SK-N-SH (cell line): ENCODE measurements at regions not wholly inside any gene's neighbourhood (a gene's known extent, or its start where the extent isn't known, plus 50 kb on each side); places are given as distances from the start of the nearest gene placed in this dataset.

Experiments
- CTCF ChIA-PET: fragments of 300-600, 350-600 bp; formaldehyde crosslinking; extraction: SDS; loops from one replicate; lab custom pipeline; 2021; lab: Yijun Ruan, JAX
- POLR2A ChIA-PET: fragments of 350-600 bp; sonication (Branson Sonifier 250); formaldehyde crosslinking; extraction: SDS; loops from one replicate; lab custom pipeline; 2020; ENCODE audit warnings: antibody characterized with exemption, inconsistent platforms; lab: Yijun Ruan, JAX
- DNase-seq: peaks from one replicate; pipeline ENCODE4 v3.0.0; 2012
- H2AFZ ChIP-seq: fragments of 200-600 bp; sonication (generic); 2 replicates; pipeline ENCODE4 v1.8.1; 2016; ENCODE audit warnings: antibody characterized with exemption, mild to moderate bottlenecking, low read depth
- H3F3A ChIP-seq: fragments of 200-600 bp; sonication (generic); replicated peaks from 2 replicates; pipeline ENCODE3; 2016; ENCODE audit warnings: antibody characterized with exemption, mild to moderate bottlenecking; ENCODE audit not compliant: insufficient read depth
- H3K27ac ChIP-seq, 2 experiments: fragments of 200-500 bp in 1 of 2; fragments of 200-600 bp in 1 of 2; sonication (Bioruptor generic) in 1 of 2; sonication (generic), shearing (Covaris generic) in 1 of 2; 2 replicates each; pipeline versions ENCODE4 v1.5.1 to v1.6.1; 2014 to 2016; ENCODE audit warnings: low read depth in 2 of 2, inconsistent platforms in 1 of 2, low read length in 1 of 2, mild to moderate bottlenecking in 1 of 2, mixed read lengths in 1 of 2
- H3K27me3 ChIP-seq: fragments of 200-600 bp; sonication (generic), shearing (Covaris generic); 2 replicates; pipeline ENCODE4 v1.6.1; 2016; ENCODE audit warnings: mixed run types; ENCODE audit not compliant: insufficient read depth
- H3K36me3 ChIP-seq, 2 experiments: fragments of 200-500 bp in 1 of 2; fragments of 200-600 bp in 1 of 2; sonication (Bioruptor generic) in 1 of 2; sonication (generic) in 1 of 2; replicated peaks in 1 of 2; 2 replicates each; pipeline versions ENCODE3 to v1.5.1; 2014 to 2016; ENCODE audit warnings: low read length in 1 of 2, mild to moderate bottlenecking in 1 of 2; ENCODE audit not compliant: insufficient read depth in 2 of 2, control insufficient read depth in 1 of 2
- H3K4me1 ChIP-seq, 2 experiments: fragments of 200-500 bp in 1 of 2; fragments of 200-600 bp in 1 of 2; sonication (Bioruptor generic) in 1 of 2; sonication (generic), shearing (Covaris generic) in 1 of 2; 2 replicates each; pipeline versions ENCODE4 v1.5.1 to v1.6.1; 2014 to 2016; ENCODE audit warnings: low read depth in 1 of 2, low read length in 1 of 2, mixed run types in 1 of 2; ENCODE audit not compliant: insufficient read depth in 2 of 2, control insufficient read depth in 1 of 2
- H3K4me2 ChIP-seq: fragments of 200-600 bp; sonication (generic), shearing (Covaris generic); 2 replicates; pipeline ENCODE4 v1.6.1; 2017; ENCODE audit warnings: mixed run types
- H3K4me3 ChIP-seq, 2 experiments: fragments of 200-500 bp in 1 of 2; fragments of 200-600 bp in 1 of 2; sonication (Bioruptor generic) in 1 of 2; sonication (generic), shearing (Covaris generic) in 1 of 2; 2 replicates each; pipeline versions ENCODE4 v1.5.1 to v1.8.1; 2014 to 2016; ENCODE audit warnings: low read depth in 2 of 2, inconsistent platforms in 1 of 2, low read length in 1 of 2, mild to moderate bottlenecking in 1 of 2, mixed read lengths in 1 of 2, moderate library complexity in 1 of 2
- H3K79me2 ChIP-seq: fragments of 200-600 bp; sonication (generic); 2 replicates; pipeline ENCODE4 v1.8.1; 2017; ENCODE audit warnings: mild to moderate bottlenecking; ENCODE audit not compliant: insufficient read depth
- H3K9ac ChIP-seq: fragments of 200-600 bp; sonication (generic); 2 replicates; pipeline ENCODE4 v1.6.1; 2017; ENCODE audit warnings: mixed run types
- H3K9me2 ChIP-seq: fragments of 200-600 bp; sonication (generic); 2 replicates; pipeline ENCODE4 v1.6.1; 2017; ENCODE audit warnings: mixed run types
- H3K9me3 ChIP-seq: fragments of 200-600 bp; sonication (generic); 2 replicates; pipeline ENCODE4 v1.6.1; 2017; ENCODE audit warnings: mixed run types, mild to moderate bottlenecking, moderate library complexity
- H4K20me1 ChIP-seq: fragments of 200-600 bp; sonication (generic); 2 replicates; pipeline ENCODE4 v1.6.1; 2017; ENCODE audit warnings: mild to moderate bottlenecking, mixed run types; ENCODE audit not compliant: insufficient read depth
- ELF1 ChIP-seq: IDR thresholded peaks from 2 replicates; pipeline ENCODE4 v1.4.0; 2012
- EZH2phosphoT487 ChIP-seq: fragments of 200-600 bp; sonication (generic); IDR thresholded peaks from 2 replicates; pipeline ENCODE4 v1.6.1; 2017; ENCODE audit warnings: low read depth, mixed run types, mild to moderate bottlenecking, antibody characterized with exemption, moderate library complexity, borderline replicate concordance
- FOSL2 ChIP-seq: IDR thresholded peaks from 2 replicates; pipeline ENCODE4 v1.4.0; 2012; ENCODE audit warnings: low read depth, mild to moderate bottlenecking, moderate library complexity, borderline replicate concordance
- FOXJ3 ChIP-seq: sonication (generic); formaldehyde crosslinking; IDR thresholded peaks from 2 replicates; pipeline ENCODE4 v1.5.1; 2020; ENCODE audit warnings: mild to moderate bottlenecking, missing genetic modification reagents
- FOXM1 ChIP-seq: IDR thresholded peaks from 2 replicates; pipeline ENCODE4 v1.4.0; 2012; ENCODE audit warnings: low read depth, mild to moderate bottlenecking
- GABPA ChIP-seq: IDR thresholded peaks from 2 replicates; pipeline ENCODE4 v1.4.0; 2012; ENCODE audit warnings: low read depth, mild to moderate bottlenecking
- GATA2 ChIP-seq: sonication (generic); formaldehyde crosslinking; IDR thresholded peaks from 2 replicates; pipeline ENCODE4 v1.5.0; 2020; ENCODE audit warnings: mild to moderate bottlenecking, missing genetic modification reagents
- JUND ChIP-seq: IDR thresholded peaks from 2 replicates; pipeline ENCODE4 v1.4.0; 2012
- MXI1 ChIP-seq: IDR thresholded peaks from 2 replicates; pipeline ENCODE4 v1.6.1; 2012; ENCODE audit warnings: mild to moderate bottlenecking, low read depth, low read length, improper control_type of control experiment
- RCOR1 ChIP-seq: fragments of 150-350 bp; IDR thresholded peaks from 2 replicates; pipeline ENCODE4 v1.6.1; 2017; ENCODE audit warnings: antibody characterized with exemption, low read length
- RFX5 ChIP-seq: IDR thresholded peaks from 2 replicates; pipeline ENCODE4 v1.6.1; 2012; ENCODE audit warnings: mild to moderate bottlenecking, improper control_type of control experiment, low read length
- RXRA ChIP-seq: IDR thresholded peaks from 2 replicates; pipeline ENCODE4 v1.4.0; 2012; ENCODE audit warnings: low read depth, mild to moderate bottlenecking, borderline replicate concordance
- SMC3 ChIP-seq: IDR thresholded peaks from 2 replicates; pipeline ENCODE4 v1.6.1; 2012; ENCODE audit warnings: low read depth, low read length, improper control_type of control experiment
- TCF12 ChIP-seq: IDR thresholded peaks from 2 replicates; pipeline ENCODE4 v1.4.0; 2012
- WGBS: methylation state at CpG from one replicate; pipeline ENCODE4 v1.1.6; 2017; ENCODE audit warnings: low lambda C conversion rate; 5-methylcytosine and 5-hydroxymethylcytosine counted together
- TF ChIP-seq, protein P1 (sequence below): IDR thresholded peaks from 2 replicates; pipeline ENCODE4; 2012
- TF ChIP-seq, protein P2 (sequence below): fragments of 200-600 bp; sonication (generic); IDR thresholded peaks from 2 replicates; pipeline ENCODE4 v1.6.1; 2017; ENCODE audit warnings: antibody characterized with exemption, mild to moderate bottlenecking, moderate library complexity
- TF ChIP-seq, protein P3 (sequence below): fragments of 150-350 bp; IDR thresholded peaks from 2 replicates; pipeline ENCODE4 v1.6.1; 2016; ENCODE audit warnings: mild to moderate bottlenecking, low read depth, low read length
- TF ChIP-seq, protein P4 (sequence below): IDR thresholded peaks from 2 replicates; pipeline ENCODE4 v1.4.0; 2012; ENCODE audit warnings: low read depth
- TF ChIP-seq, protein P5 (sequence below): IDR thresholded peaks from 2 replicates; pipeline ENCODE4 v1.6.1; 2012; ENCODE audit warnings: mild to moderate bottlenecking, low read depth, low read length, moderate library complexity
- TF ChIP-seq, protein P6 (sequence below): IDR thresholded peaks from 2 replicates; pipeline ENCODE4 v1.4.0; 2012; ENCODE audit warnings: low read depth, borderline replicate concordance

DNA sequence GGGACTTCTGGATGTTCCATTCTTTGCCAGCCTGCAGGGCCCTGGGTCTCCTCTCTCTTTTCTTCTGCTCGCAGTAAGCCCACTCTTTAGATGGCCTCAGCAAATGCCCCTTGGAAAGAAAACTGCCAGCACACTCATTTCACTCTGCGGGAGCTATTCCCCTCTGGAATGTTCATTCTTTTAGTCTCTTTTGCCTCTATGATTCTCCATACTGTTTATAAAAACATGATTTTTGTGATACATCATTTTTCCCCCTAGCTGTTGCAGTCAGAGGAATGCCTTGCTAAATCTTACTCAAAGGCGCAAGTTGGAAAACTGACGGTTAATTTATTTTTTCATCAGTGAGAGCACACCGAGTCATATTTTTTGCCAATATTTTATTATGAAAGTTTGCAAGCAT, 184.9 kb downstream of the SNX19 start:
- Histone ChIP-seq H3K9me2 (no peaks in the 10 kb centered on the region), H3K79me2 (no peaks in the 10 kb centered on the region), H3K4me1 (0 out of 4 replicates have a peak, but pooled peaks cover 0 to under 1% of the 10 kb centered on the region in 2 experiments), H2AFZ (no peak overlapping the region), H3K4me3 (no peak overlapping the region), H4K20me1 (no peaks in the 10 kb centered on the region), H3K4me2 (no peak overlapping the region), H3F3A (no peaks in the 10 kb centered on the region), H3K9ac (no peak overlapping the region), H3K9me3 (peaks cover 8% of the 10 kb centered on the region; the same call in 1 of the 2 replicates), H3K27ac (no peak overlapping the region), H3K27me3 (no peaks in the 10 kb centered on the region), H3K36me3 (no peaks in the 10 kb centered on the region)
- DNase-seq: no peak
- CTCF ChIA-PET: no interaction called here
- TF ChIP-seq SMC3 (no peak), MXI1 (no peak), RFX5 (no peak)
- TF ChIP-seq, protein P1, sequence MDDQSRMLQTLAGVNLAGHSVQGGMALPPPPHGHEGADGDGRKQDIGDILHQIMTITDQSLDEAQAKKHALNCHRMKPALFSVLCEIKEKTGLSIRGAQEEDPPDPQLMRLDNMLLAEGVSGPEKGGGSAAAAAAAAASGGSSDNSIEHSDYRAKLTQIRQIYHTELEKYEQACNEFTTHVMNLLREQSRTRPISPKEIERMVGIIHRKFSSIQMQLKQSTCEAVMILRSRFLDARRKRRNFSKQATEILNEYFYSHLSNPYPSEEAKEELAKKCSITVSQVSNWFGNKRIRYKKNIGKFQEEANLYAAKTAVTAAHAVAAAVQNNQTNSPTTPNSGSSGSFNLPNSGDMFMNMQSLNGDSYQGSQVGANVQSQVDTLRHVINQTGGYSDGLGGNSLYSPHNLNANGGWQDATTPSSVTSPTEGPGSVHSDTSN: no peak
- POLR2A ChIA-PET: no interaction called here
- 81% methylated on average over 5 of the region's 5 CpGs for WGBS

DNA sequence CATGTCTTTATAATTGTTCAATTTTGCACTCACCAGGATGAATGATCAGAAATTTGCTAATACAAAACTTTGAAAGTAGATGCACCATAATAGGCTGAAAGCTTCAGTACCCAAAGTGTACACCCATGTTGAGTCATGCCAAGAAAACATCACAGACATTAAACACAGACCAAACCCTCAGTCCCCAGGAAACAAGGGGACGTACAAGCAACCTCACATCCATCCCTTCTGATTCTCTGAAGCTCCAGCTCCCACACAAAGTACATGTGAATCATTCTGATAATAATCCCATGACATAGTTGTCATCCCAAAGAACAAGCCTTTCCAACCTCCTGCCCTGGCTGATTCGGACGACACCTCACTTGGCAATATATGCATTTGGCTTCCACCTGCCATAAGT, 183.8 kb downstream of the SNX19 start:
- no peak overlapping the region for H3K9ac ChIP-seq
- no peak overlapping the region for H3K4me3 ChIP-seq
- H3K36me3 ChIP-seq: no peaks in the 10 kb centered on the region
- H3K27ac ChIP-seq: no peak overlapping the region
- ChIA-PET POLR2A (no interaction called here), CTCF (interaction anchor here (1.1 kb wide), 1 partner anchor 130 kb away, joined by 3 read pairs; no protein-coding TSS in a partner anchor)
- H3K79me2 ChIP-seq: no peaks in the 10 kb centered on the region
- H3K4me2 ChIP-seq: no peak overlapping the region
- H3K9me3 ChIP-seq: peaks cover 8% of the 10 kb centered on the region; the same call in 1 of the 2 replicates
- no peaks in the 10 kb centered on the region for H3K9me2 ChIP-seq
- peaks cover 3% of the 10 kb centered on the region for H3F3A ChIP-seq
- DNase-seq: no peak
- H3K4me1 ChIP-seq: peaks cover 0 to 3% of the 10 kb centered on the region in 2 experiments; a peak in 1 of 4 replicates
- 71% methylated on average over 3 of the region's 3 CpGs for WGBS
- H3K27me3 ChIP-seq: no peaks in the 10 kb centered on the region
- no peak overlapping the region for H2AFZ ChIP-seq
- H4K20me1 ChIP-seq: no peaks in the 10 kb centered on the region
- TF ChIP-seq FOSL2 (no peak), ELF1 (no peak), GABPA (no peak), JUND (no peak), FOXJ3 (CRISPR knock-in tag) (no peak), TCF12 (no peak), EZH2phosphoT487 (no peak), GATA2 (no peak), FOXM1 (no peak), RXRA (no peak), RCOR1 (no peak)
- TF ChIP-seq, protein P2, sequence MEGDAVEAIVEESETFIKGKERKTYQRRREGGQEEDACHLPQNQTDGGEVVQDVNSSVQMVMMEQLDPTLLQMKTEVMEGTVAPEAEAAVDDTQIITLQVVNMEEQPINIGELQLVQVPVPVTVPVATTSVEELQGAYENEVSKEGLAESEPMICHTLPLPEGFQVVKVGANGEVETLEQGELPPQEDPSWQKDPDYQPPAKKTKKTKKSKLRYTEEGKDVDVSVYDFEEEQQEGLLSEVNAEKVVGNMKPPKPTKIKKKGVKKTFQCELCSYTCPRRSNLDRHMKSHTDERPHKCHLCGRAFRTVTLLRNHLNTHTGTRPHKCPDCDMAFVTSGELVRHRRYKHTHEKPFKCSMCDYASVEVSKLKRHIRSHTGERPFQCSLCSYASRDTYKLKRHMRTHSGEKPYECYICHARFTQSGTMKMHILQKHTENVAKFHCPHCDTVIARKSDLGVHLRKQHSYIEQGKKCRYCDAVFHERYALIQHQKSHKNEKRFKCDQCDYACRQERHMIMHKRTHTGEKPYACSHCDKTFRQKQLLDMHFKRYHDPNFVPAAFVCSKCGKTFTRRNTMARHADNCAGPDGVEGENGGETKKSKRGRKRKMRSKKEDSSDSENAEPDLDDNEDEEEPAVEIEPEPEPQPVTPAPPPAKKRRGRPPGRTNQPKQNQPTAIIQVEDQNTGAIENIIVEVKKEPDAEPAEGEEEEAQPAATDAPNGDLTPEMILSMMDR: no peak
- TF ChIP-seq, protein P3, sequence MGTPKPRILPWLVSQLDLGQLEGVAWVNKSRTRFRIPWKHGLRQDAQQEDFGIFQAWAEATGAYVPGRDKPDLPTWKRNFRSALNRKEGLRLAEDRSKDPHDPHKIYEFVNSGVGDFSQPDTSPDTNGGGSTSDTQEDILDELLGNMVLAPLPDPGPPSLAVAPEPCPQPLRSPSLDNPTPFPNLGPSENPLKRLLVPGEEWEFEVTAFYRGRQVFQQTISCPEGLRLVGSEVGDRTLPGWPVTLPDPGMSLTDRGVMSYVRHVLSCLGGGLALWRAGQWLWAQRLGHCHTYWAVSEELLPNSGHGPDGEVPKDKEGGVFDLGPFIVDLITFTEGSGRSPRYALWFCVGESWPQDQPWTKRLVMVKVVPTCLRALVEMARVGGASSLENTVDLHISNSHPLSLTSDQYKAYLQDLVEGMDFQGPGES: no peak
- TF ChIP-seq, protein P4, sequence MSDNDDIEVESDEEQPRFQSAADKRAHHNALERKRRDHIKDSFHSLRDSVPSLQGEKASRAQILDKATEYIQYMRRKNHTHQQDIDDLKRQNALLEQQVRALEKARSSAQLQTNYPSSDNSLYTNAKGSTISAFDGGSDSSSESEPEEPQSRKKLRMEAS: no peak
- TF ChIP-seq, protein P5, sequence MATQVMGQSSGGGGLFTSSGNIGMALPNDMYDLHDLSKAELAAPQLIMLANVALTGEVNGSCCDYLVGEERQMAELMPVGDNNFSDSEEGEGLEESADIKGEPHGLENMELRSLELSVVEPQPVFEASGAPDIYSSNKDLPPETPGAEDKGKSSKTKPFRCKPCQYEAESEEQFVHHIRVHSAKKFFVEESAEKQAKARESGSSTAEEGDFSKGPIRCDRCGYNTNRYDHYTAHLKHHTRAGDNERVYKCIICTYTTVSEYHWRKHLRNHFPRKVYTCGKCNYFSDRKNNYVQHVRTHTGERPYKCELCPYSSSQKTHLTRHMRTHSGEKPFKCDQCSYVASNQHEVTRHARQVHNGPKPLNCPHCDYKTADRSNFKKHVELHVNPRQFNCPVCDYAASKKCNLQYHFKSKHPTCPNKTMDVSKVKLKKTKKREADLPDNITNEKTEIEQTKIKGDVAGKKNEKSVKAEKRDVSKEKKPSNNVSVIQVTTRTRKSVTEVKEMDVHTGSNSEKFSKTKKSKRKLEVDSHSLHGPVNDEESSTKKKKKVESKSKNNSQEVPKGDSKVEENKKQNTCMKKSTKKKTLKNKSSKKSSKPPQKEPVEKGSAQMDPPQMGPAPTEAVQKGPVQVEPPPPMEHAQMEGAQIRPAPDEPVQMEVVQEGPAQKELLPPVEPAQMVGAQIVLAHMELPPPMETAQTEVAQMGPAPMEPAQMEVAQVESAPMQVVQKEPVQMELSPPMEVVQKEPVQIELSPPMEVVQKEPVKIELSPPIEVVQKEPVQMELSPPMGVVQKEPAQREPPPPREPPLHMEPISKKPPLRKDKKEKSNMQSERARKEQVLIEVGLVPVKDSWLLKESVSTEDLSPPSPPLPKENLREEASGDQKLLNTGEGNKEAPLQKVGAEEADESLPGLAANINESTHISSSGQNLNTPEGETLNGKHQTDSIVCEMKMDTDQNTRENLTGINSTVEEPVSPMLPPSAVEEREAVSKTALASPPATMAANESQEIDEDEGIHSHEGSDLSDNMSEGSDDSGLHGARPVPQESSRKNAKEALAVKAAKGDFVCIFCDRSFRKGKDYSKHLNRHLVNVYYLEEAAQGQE: no peak
- TF ChIP-seq, protein P6, sequence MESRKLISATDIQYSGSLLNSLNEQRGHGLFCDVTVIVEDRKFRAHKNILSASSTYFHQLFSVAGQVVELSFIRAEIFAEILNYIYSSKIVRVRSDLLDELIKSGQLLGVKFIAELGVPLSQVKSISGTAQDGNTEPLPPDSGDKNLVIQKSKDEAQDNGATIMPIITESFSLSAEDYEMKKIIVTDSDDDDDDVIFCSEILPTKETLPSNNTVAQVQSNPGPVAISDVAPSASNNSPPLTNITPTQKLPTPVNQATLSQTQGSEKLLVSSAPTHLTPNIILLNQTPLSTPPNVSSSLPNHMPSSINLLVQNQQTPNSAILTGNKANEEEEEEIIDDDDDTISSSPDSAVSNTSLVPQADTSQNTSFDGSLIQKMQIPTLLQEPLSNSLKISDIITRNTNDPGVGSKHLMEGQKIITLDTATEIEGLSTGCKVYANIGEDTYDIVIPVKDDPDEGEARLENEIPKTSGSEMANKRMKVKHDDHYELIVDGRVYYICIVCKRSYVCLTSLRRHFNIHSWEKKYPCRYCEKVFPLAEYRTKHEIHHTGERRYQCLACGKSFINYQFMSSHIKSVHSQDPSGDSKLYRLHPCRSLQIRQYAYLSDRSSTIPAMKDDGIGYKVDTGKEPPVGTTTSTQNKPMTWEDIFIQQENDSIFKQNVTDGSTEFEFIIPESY: no peak
